HCT116 (cell line): ENCODE measurements at regions not wholly inside any gene's neighbourhood (a gene's known extent, or its start where the extent isn't known, plus 50 kb on each side); places are given as distances from the start of the nearest gene placed in this dataset.

Experiments
- ATAC-seq: fragments of 200-7000 bp; cut with Tn5 transposase; 2 replicates; pipeline ENCODE4 v1.9.1; 2020; ENCODE audit warnings: mild to moderate bottlenecking, moderate library complexity
- BruUV-seq: library from RNA; stranded (reverse); fragments of 400-500 nt; replicated peaks from 2 replicates; lab custom pipeline; 2021; lab: Mats Ljungman, UMichigan
- CTCF ChIA-PET: fragments of 300-600 bp; sonication (Branson Sonifier 250); formaldehyde crosslinking; loops from one replicate; lab custom pipeline; 2021; ENCODE audit warnings: antibody characterized with exemption; lab: Charles Lee
- POLR2A ChIA-PET: fragments of 300-600, 350-600 bp; sonication (Branson Sonifier 250); formaldehyde crosslinking; loops from one replicate; lab custom pipeline; 2021; ENCODE audit warnings: antibody characterized with exemption; lab: Charles Lee
- RAD21 ChIA-PET, 2 experiments: fragments of 300-600 bp; sonication (Branson Sonifier 250); formaldehyde crosslinking; loops; one replicate each; lab custom pipeline; 2023; ENCODE audit warnings: low total read pairs in 2 of 2; ENCODE audit not compliant: uncharacterized antibody in 2 of 2, unreplicated experiment in 2 of 2, low non-redundant PET in 1 of 2; lab: Charles Lee
- DNase-seq: peaks from one replicate; pipeline ENCODE4 v3.0.0-alpha.2; 2010; ENCODE audit warnings: low read depth, low spot score
- H2AFZ ChIP-seq: fragments of 200-600 bp; shearing (Covaris generic), sonication (generic); 2 replicates; pipeline ENCODE4 v1.6.1; 2017; ENCODE audit warnings: low read depth, mixed run types, mixed read lengths, antibody characterized with exemption, low read length; ENCODE audit not compliant: poor library complexity, severe bottlenecking
- H3K27ac ChIP-seq: 2 replicates; pipeline ENCODE4 v1.5.1; 2012; ENCODE audit warnings: low read depth, low read length
- H3K27me3 ChIP-seq: fragments of 200-600 bp; sonication (generic); 2 replicates; pipeline ENCODE4 v1.6.1; 2016; ENCODE audit warnings: mixed run types, low read length, mixed read lengths; ENCODE audit not compliant: insufficient read depth
- H3K36me3 ChIP-seq, 2 experiments: fragments of 200-500 bp in 1 of 2; fragments of 200-600 bp in 1 of 2; sonication (Bioruptor generic) in 1 of 2; sonication (generic) in 1 of 2; 2 replicates each; pipeline versions ENCODE4 v1.5.1 to v1.6.1; 2014 to 2016; ENCODE audit warnings: low read length in 2 of 2, inconsistent platforms in 1 of 2, mixed read lengths in 1 of 2, mixed run types in 1 of 2; ENCODE audit not compliant: insufficient read depth in 2 of 2, control insufficient read depth in 1 of 2
- H3K4me1 ChIP-seq, 2 experiments: fragments of 200-600 bp in 1 of 2; sonication (generic) in 1 of 2; 2 replicates each; pipeline versions ENCODE4 v1.5.1 to v1.6.1; 2012 to 2017; ENCODE audit warnings: low read length in 2 of 2, inconsistent platforms in 1 of 2, mild to moderate bottlenecking in 1 of 2, mixed read lengths in 1 of 2, mixed run types in 1 of 2, moderate library complexity in 1 of 2; ENCODE audit not compliant: insufficient read depth in 2 of 2, control insufficient read depth in 1 of 2
- H3K4me2 ChIP-seq: fragments of 200-600 bp; sonication (generic); 2 replicates; pipeline ENCODE4 v1.6.1; 2017; ENCODE audit warnings: mixed run types, low read length, mixed read lengths
- H3K4me3 ChIP-seq, 2 experiments: fragments of 200-600 bp in 1 of 2; sonication (generic) in 1 of 2; replicated peaks in 1 of 2; 2 replicates each; pipeline ENCODE4 v1.5.1; 2011 to 2016; ENCODE audit warnings: low read length in 2 of 2, control low read depth in 1 of 2, low read depth in 1 of 2, mild to moderate bottlenecking in 1 of 2, mixed read lengths in 1 of 2, mixed run types in 1 of 2
- H3K79me2 ChIP-seq: fragments of 200-600 bp; sonication (generic); 2 replicates; pipeline ENCODE4 v1.6.1; 2017; ENCODE audit warnings: mild to moderate bottlenecking, mixed run types, low read length, moderate library complexity, mixed read lengths; ENCODE audit not compliant: insufficient read depth
- H3K9ac ChIP-seq: fragments of 200-600 bp; sonication (generic); 2 replicates; pipeline ENCODE4 v1.6.1; 2016; ENCODE audit warnings: low read length, mixed read lengths
- H3K9me2 ChIP-seq: fragments of 200-600 bp; sonication (generic), shearing (Covaris generic); 2 replicates; pipeline ENCODE4 v1.6.1; 2017; ENCODE audit warnings: mixed run types, mild to moderate bottlenecking, moderate library complexity; ENCODE audit not compliant: insufficient read depth
- H3K9me3 ChIP-seq, 2 experiments: fragments of 200-500 bp in 1 of 2; fragments of 200-600 bp in 1 of 2; sonication (Bioruptor generic) in 1 of 2; sonication (generic) in 1 of 2; 2 replicates each; pipeline ENCODE4 v1.6.1; 2014 to 2017; ENCODE audit warnings: low read length in 2 of 2, mixed read lengths in 2 of 2, inconsistent platforms in 1 of 2, low read depth in 1 of 2, mild to moderate bottlenecking in 1 of 2, mixed run types in 1 of 2, moderate library complexity in 1 of 2; ENCODE audit not compliant: control insufficient read depth in 1 of 2, insufficient read depth in 1 of 2
- H4K20me1 ChIP-seq: fragments of 200-600 bp; sonication (generic), shearing (Covaris generic); 2 replicates; pipeline ENCODE4 v1.6.1; 2017; ENCODE audit warnings: mixed run types, mild to moderate bottlenecking, moderate library complexity; ENCODE audit not compliant: insufficient read depth
- ATF3 ChIP-seq: IDR thresholded peaks from 2 replicates; pipeline ENCODE4 v1.6.1; 2012
- CBX3 ChIP-seq: IDR thresholded peaks from 2 replicates; pipeline ENCODE4 v1.6.1; 2012; ENCODE audit warnings: low read depth
- CTCF ChIP-seq, 3 experiments: fragments of 200-600 bp in 1 of 3; sonication (generic) in 1 of 3; IDR thresholded peaks in 2 of 3; conservative IDR thresholded peaks in 1 of 3; 2 replicates each; pipeline ENCODE4 v1.5.1; 2012 to 2017; ENCODE audit warnings: low read depth in 2 of 3, low read length in 2 of 3, antibody characterized with exemption in 1 of 3, borderline replicate concordance in 1 of 3, control low read depth in 1 of 3, mild to moderate bottlenecking in 1 of 3, mixed read lengths in 1 of 3, mixed run types in 1 of 3, moderate library complexity in 1 of 3; ENCODE audit not compliant: insufficient read depth in 1 of 3
- EGR1 ChIP-seq: IDR thresholded peaks from 2 replicates; pipeline ENCODE4 v1.6.1; 2012; ENCODE audit warnings: low read depth
- ELF1 ChIP-seq: IDR thresholded peaks from 2 replicates; pipeline ENCODE4 v1.6.1; 2012; ENCODE audit warnings: low read depth, borderline replicate concordance
- EZH2 ChIP-seq: fragments of 200-600 bp; sonication (generic); IDR thresholded peaks from 2 replicates; pipeline ENCODE4 v1.6.1; 2017; ENCODE audit warnings: antibody characterized with exemption, mixed run types
- EZH2phosphoT487 ChIP-seq: fragments of 200-600 bp; IDR thresholded peaks from 2 replicates; pipeline ENCODE4 v1.6.1; 2018; ENCODE audit warnings: antibody characterized with exemption, borderline replicate concordance
- FOSL1 ChIP-seq: IDR thresholded peaks from 2 replicates; pipeline ENCODE4 v1.6.1; 2012; ENCODE audit warnings: low read depth
- JUND ChIP-seq: IDR thresholded peaks from 2 replicates; pipeline ENCODE4 v1.6.1; 2012
- POLR2AphosphoS5 ChIP-seq: IDR thresholded peaks from 2 replicates; pipeline ENCODE4 v1.6.1; 2011; ENCODE audit warnings: mild to moderate bottlenecking, low read depth, low read length, moderate library complexity
- RAD21 ChIP-seq: IDR thresholded peaks from 2 replicates; pipeline ENCODE4 v1.6.1; 2012; ENCODE audit warnings: low read depth, mild to moderate bottlenecking
- REST ChIP-seq: IDR thresholded peaks from 2 replicates; pipeline ENCODE4 v1.6.1; 2012; ENCODE audit warnings: low read depth
- SIN3A ChIP-seq: IDR thresholded peaks from 2 replicates; pipeline ENCODE4 v1.6.1; 2012; ENCODE audit warnings: low read depth
- SP1 ChIP-seq: IDR thresholded peaks from 2 replicates; pipeline ENCODE4 v1.6.1; 2012; ENCODE audit warnings: low read depth
- TCF7L2 ChIP-seq: IDR thresholded peaks from 2 replicates; pipeline ENCODE4 v1.7.0; 2011; ENCODE audit warnings: borderline replicate concordance, inconsistent platforms; ENCODE audit not compliant: insufficient read depth, insufficient read length; ENCODE audit errors: extremely low read depth
- YY1 ChIP-seq: IDR thresholded peaks from 2 replicates; pipeline ENCODE4 v1.6.1; 2011; ENCODE audit warnings: low read length, low read depth, moderate library complexity, mild to moderate bottlenecking; ENCODE audit not compliant: insufficient replicate concordance; ENCODE audit errors: extremely low read depth
- ZBTB33 ChIP-seq: IDR thresholded peaks from 2 replicates; pipeline ENCODE4 v1.6.1; 2011; ENCODE audit warnings: mild to moderate bottlenecking, low read length, moderate library complexity; ENCODE audit not compliant: insufficient replicate concordance; ENCODE audit errors: extremely low read depth
- ZFX ChIP-seq: fragments of 450-650 bp; IDR thresholded peaks from 2 replicates; pipeline ENCODE4 v1.6.1; 2017
- ZNF274 ChIP-seq: fragments of 200-500 bp; sonication (Bioruptor generic); IDR thresholded peaks from 2 replicates; pipeline ENCODE4 v1.6.1; 2014; ENCODE audit warnings: mild to moderate bottlenecking, low read depth, low read length, inconsistent platforms
- intact Hi-C: fragments of 100-400 bp; cut with micrococcal nuclease; formaldehyde crosslinking; loops from 2 replicates; pipeline ENCODE4 v1.10.0; 2022

- H3K4me3 ChIP-seq: no peak overlapping the region
- no peaks in the 10 kb centered on the region for H3K27me3 ChIP-seq
- no peaks in the 10 kb centered on the region for H3K9me3 ChIP-seq
- no peaks in the 10 kb centered on the region for H3K4me1 ChIP-seq
- no peaks in the 10 kb centered on the region for H4K20me1 ChIP-seq
- TF ChIP-seq EGR1: no peak
- no peak for TF ChIP-seq ZFX
- no peak for TF ChIP-seq POLR2AphosphoS5
- TF ChIP-seq CTCF (IDR thresholded peaks at IDR 0.05 in 2 of 3, conservative IDR thresholded peaks at IDR 0.05 in 1 of 3; ENCODE audit: borderline replicate concordance in 1 of 3, insufficient read depth in 1 of 3, low read depth in 2 of 3, low read length in 2 of 3): no peak
- no peak for TF ChIP-seq ZNF274
- TF ChIP-seq JUND: no peak
- no peak for TF ChIP-seq SP1
- TF ChIP-seq REST: no peak
- TF ChIP-seq SIN3A: no peak
- TF ChIP-seq YY1: no peak
- TF ChIP-seq ATF3: no peak
- no peak for TF ChIP-seq EZH2phosphoT487
- no peak for TF ChIP-seq TCF7L2
- TF ChIP-seq RAD21: no peak
- TF ChIP-seq EZH2: no peak
- no peak for TF ChIP-seq ZBTB33
- no peak for TF ChIP-seq CBX3
- TF ChIP-seq ELF1: no peak
- TF ChIP-seq FOSL1: no peak
- H3K9me2 ChIP-seq: no peaks in the 10 kb centered on the region
- no peak overlapping the region for H2AFZ ChIP-seq
- no peak for DNase-seq
- intact Hi-C loops: no loop called here
- H3K79me2 ChIP-seq: no peaks in the 10 kb centered on the region
- H3K9ac ChIP-seq: no peak overlapping the region
- no peak for ATAC-seq
- CTCF ChIA-PET: no interaction called here
- BruUV-seq: no TSS peak
- RAD21 ChIA-PET: no interaction called here
- no peak overlapping the region for H3K4me2 ChIP-seq
- H3K27ac ChIP-seq: no peak overlapping the region
- POLR2A ChIA-PET: no interaction called here
- H3K36me3 ChIP-seq: no peaks in the 10 kb centered on the region
Measured at GRCh38 chr1:79874289-79874688, 867.8 kb upstream of the ADGRL4 start.
